HEK293 (cell line): ENCODE measurements at regions not wholly inside any gene's neighbourhood (a gene's known extent, or its start where the extent isn't known, plus 50 kb on each side); places are given as distances from the start of the nearest gene placed in this dataset.

ENCODE experiments used
- CTCF ChIA-PET: fragments of 350-600 bp; formaldehyde crosslinking; extraction: SDS; loops from one replicate; lab custom pipeline; 2021; ENCODE audit warnings: antibody characterized with exemption; lab: Yijun Ruan, JAX
- POLR2A ChIA-PET: fragments of 300-600 bp; formaldehyde crosslinking; extraction: SDS; loops from one replicate; lab custom pipeline; 2020; ENCODE audit warnings: antibody characterized with exemption, inconsistent platforms; lab: Yijun Ruan, JAX
- H3K27ac ChIP-seq: fragments of 200-500 bp; sonication (Bioruptor generic); 2 replicates; pipeline ENCODE4 v1.5.1; 2014; ENCODE audit warnings: low read depth, low read length, control low read depth, inconsistent platforms; ENCODE audit errors: extremely low read depth
- H3K36me3 ChIP-seq, 2 experiments: fragments of 200-500 bp in 1 of 2; sonication (Bioruptor generic) in 1 of 2; 1 replicate in 1 of 2; 2 replicates in 1 of 2; pipeline ENCODE4 v1.5.1; 2014 to 2017; ENCODE audit warnings: inconsistent platforms in 2 of 2, low read length in 2 of 2; ENCODE audit not compliant: control insufficient read depth in 2 of 2, insufficient read depth in 1 of 2
- H3K4me1 ChIP-seq: fragments of 200-500 bp; sonication (Bioruptor generic); 2 replicates; pipeline ENCODE4 v1.5.1; 2014; ENCODE audit warnings: mild to moderate bottlenecking, low read length, inconsistent platforms; ENCODE audit not compliant: control insufficient read depth, insufficient read depth
- H3K4me3 ChIP-seq: 2 replicates; pipeline ENCODE4 v1.5.1; 2011; ENCODE audit warnings: low read depth, mild to moderate bottlenecking, control low read depth, low read length, moderate library complexity
- H3K9me3 ChIP-seq: fragments of 200-500 bp; sonication (Bioruptor generic); 2 replicates; pipeline ENCODE4 v1.5.1; 2014; ENCODE audit warnings: low read depth, low read length, inconsistent platforms; ENCODE audit not compliant: control insufficient read depth, insufficient read depth
- GLIS2 ChIP-seq: fragments of 450-650 bp; formaldehyde crosslinking; IDR thresholded peaks from 2 replicates; pipeline ENCODE4 v1.5.1; 2016; ENCODE audit warnings: missing biosample characterization, missing genetic modification characterization
- IKZF3 ChIP-seq: fragments of 450-650 bp; IDR thresholded peaks from 2 replicates; pipeline ENCODE4 v1.5.0; 2018; ENCODE audit warnings: missing biosample characterization, mild to moderate bottlenecking, missing genetic modification characterization, moderate library complexity
- KLF1 ChIP-seq: fragments of 450-650 bp; formaldehyde crosslinking; IDR thresholded peaks from 2 replicates; pipeline ENCODE4 v1.5.1; 2016; ENCODE audit warnings: missing biosample characterization, missing genetic modification characterization
- KLF10 ChIP-seq: fragments of 450-650 bp; IDR thresholded peaks from 2 replicates; pipeline ENCODE4 v1.5.1; 2018; ENCODE audit warnings: missing biosample characterization, mild to moderate bottlenecking, missing genetic modification characterization
- KLF16 ChIP-seq: fragments of 450-650 bp; formaldehyde crosslinking; IDR thresholded peaks from 2 replicates; pipeline ENCODE4 v1.5.1; 2017; ENCODE audit warnings: missing biosample characterization, missing genetic modification characterization
- KLF9 ChIP-seq: fragments of 450-650 bp; formaldehyde crosslinking; IDR thresholded peaks from 2 replicates; pipeline ENCODE4 v1.5.1; 2016; ENCODE audit warnings: missing biosample characterization, missing genetic modification characterization, low read depth
- PRDM1 ChIP-seq: fragments of 450-650 bp; formaldehyde crosslinking; IDR thresholded peaks from 2 replicates; pipeline ENCODE4; 2016; ENCODE audit warnings: missing biosample characterization, missing genetic modification characterization
- SALL2 ChIP-seq: fragments of 450-650 bp; formaldehyde crosslinking; IDR thresholded peaks from 2 replicates; pipeline ENCODE4 v1.5.0; 2017; ENCODE audit warnings: missing biosample characterization, mild to moderate bottlenecking, missing genetic modification characterization, borderline replicate concordance
- SETDB1 ChIP-seq: IDR thresholded peaks from one replicate; pipeline ENCODE4 v1.6.1; 2017; ENCODE audit warnings: mild to moderate bottlenecking, low read length, moderate library complexity, mixed read lengths; ENCODE audit not compliant: insufficient read length
- SP7 ChIP-seq: fragments of 450-650 bp; formaldehyde crosslinking; IDR thresholded peaks from 2 replicates; pipeline ENCODE4 v1.5.1; 2016; ENCODE audit warnings: missing biosample characterization, missing genetic modification characterization
- TCF7L2 ChIP-seq: IDR thresholded peaks from 2 replicates; pipeline ENCODE4 v1.6.1; 2011; ENCODE audit warnings: low read depth, mild to moderate bottlenecking, inconsistent platforms, low read length, moderate library complexity, borderline replicate concordance
- ZBTB21 ChIP-seq: fragments of 450-650 bp; formaldehyde crosslinking; IDR thresholded peaks from 2 replicates; pipeline ENCODE4 v1.5.1; 2017; ENCODE audit warnings: missing biosample characterization, missing genetic modification characterization
- ZBTB8A ChIP-seq: fragments of 450-650 bp; formaldehyde crosslinking; IDR thresholded peaks from 2 replicates; pipeline ENCODE4 v1.5.1; 2016; ENCODE audit warnings: missing biosample characterization, missing genetic modification characterization
- ZNF121 ChIP-seq: fragments of 450-650 bp; formaldehyde crosslinking; IDR thresholded peaks from 2 replicates; pipeline ENCODE4 v1.5.1; 2016; ENCODE audit warnings: missing biosample characterization, missing genetic modification characterization
- ZNF16 ChIP-seq: fragments of 450-650 bp; formaldehyde crosslinking; IDR thresholded peaks from 2 replicates; pipeline ENCODE4 v1.5.1; 2016; ENCODE audit warnings: low read depth, missing biosample characterization, missing genetic modification characterization
- ZNF169 ChIP-seq: fragments of 450-650 bp; formaldehyde crosslinking; IDR thresholded peaks from 2 replicates; pipeline ENCODE4 v1.5.1; 2016; ENCODE audit warnings: missing biosample characterization, missing genetic modification characterization
- ZNF274 ChIP-seq, 2 experiments: fragments of 200-500 bp in 1 of 2; fragments of 450-650 bp in 1 of 2; sonication (Bioruptor generic) in 1 of 2; formaldehyde crosslinking in 1 of 2; IDR thresholded peaks; 2 replicates each; pipeline versions ENCODE4 v1.5.1 to v1.6.1; 2014 to 2016; ENCODE audit warnings: borderline replicate concordance in 1 of 2, inconsistent platforms in 1 of 2, low read length in 1 of 2, missing biosample characterization in 1 of 2, missing genetic modification characterization in 1 of 2
- ZNF560 ChIP-seq: fragments of 450-650 bp; formaldehyde crosslinking; IDR thresholded peaks from 2 replicates; pipeline ENCODE4 v1.5.1; 2017; ENCODE audit warnings: missing biosample characterization, missing genetic modification characterization, borderline replicate concordance
- ZNF585B ChIP-seq: fragments of 450-650 bp; formaldehyde crosslinking; IDR thresholded peaks from 2 replicates; pipeline ENCODE4 v1.5.1; 2016; ENCODE audit warnings: missing biosample characterization, missing genetic modification characterization
- ZNF596 ChIP-seq: fragments of 450-650 bp; IDR thresholded peaks from 2 replicates; pipeline ENCODE4 v1.5.0; 2018; ENCODE audit warnings: missing biosample characterization, mild to moderate bottlenecking, missing genetic modification characterization, moderate library complexity
- ZNF654 ChIP-seq: fragments of 450-650 bp; formaldehyde crosslinking; IDR thresholded peaks from 2 replicates; pipeline ENCODE4 v1.5.1; 2016; ENCODE audit warnings: low read depth, missing biosample characterization, missing genetic modification characterization
- ZNF664 ChIP-seq: fragments of 450-650 bp; formaldehyde crosslinking; IDR thresholded peaks from 2 replicates; pipeline ENCODE4 v1.5.1; 2016; ENCODE audit warnings: missing biosample characterization, missing genetic modification characterization
- ZNF707 ChIP-seq: fragments of 450-650 bp; formaldehyde crosslinking; IDR thresholded peaks from 2 replicates; pipeline ENCODE4 v1.5.1; 2016; ENCODE audit warnings: missing biosample characterization, missing genetic modification characterization
- ZSCAN23 ChIP-seq: fragments of 450-650 bp; formaldehyde crosslinking; IDR thresholded peaks from 2 replicates; pipeline ENCODE4 v1.5.1; 2016; ENCODE audit warnings: missing biosample characterization, missing genetic modification characterization
- TF ChIP-seq, protein P1 (sequence below): fragments of 450-650 bp; formaldehyde crosslinking; IDR thresholded peaks from 2 replicates; pipeline ENCODE4 v1.5.1; 2016; ENCODE audit warnings: missing biosample characterization, missing genetic modification characterization
- TF ChIP-seq, protein P2 (sequence below): fragments of 450-650 bp; formaldehyde crosslinking; IDR thresholded peaks from 2 replicates; pipeline ENCODE4 v1.5.1; 2017; ENCODE audit warnings: missing biosample characterization, missing genetic modification characterization
- TF ChIP-seq, protein P3 (sequence below): fragments of 450-650 bp; formaldehyde crosslinking; IDR thresholded peaks from 2 replicates; pipeline ENCODE4 v1.5.1; 2016; ENCODE audit warnings: missing biosample characterization, missing genetic modification characterization
- TF ChIP-seq, protein P4 (sequence below): fragments of 450-650 bp; formaldehyde crosslinking; IDR thresholded peaks from 2 replicates; pipeline ENCODE4 v1.5.1; 2016; ENCODE audit warnings: missing biosample characterization, missing genetic modification characterization
- TF ChIP-seq, protein P5 (sequence below): fragments of 450-650 bp; formaldehyde crosslinking; IDR thresholded peaks from 2 replicates; pipeline ENCODE4 v1.5.1; 2016; ENCODE audit warnings: missing biosample characterization, missing genetic modification characterization, borderline replicate concordance

DNA sequence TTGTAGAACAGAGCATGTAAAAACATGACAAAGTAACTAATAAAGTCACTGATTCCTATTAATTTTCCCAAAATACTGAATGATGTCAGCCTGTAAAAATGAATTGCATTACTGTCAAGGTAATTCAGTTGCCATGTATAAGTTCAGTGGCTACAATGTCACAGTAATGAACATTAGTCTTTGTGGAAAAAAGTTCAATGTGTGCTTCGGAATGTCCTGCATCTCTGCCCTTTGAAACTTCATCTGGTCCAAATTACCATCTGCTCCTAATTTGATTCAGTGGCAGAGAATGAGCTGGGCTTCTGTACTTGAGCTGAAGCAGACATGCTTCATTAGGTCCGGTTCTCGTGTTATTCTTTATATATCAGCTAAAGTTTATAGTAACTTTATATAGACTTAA lies 567.4 kb downstream of the COL12A1 start:
- no peaks in the 10 kb centered on the region for H3K36me3 ChIP-seq
- no peak overlapping the region for H3K27ac ChIP-seq
- TF ChIP-seq KLF16 (no peak), ZNF596 (tag by site-specific recombination) (no peak), ZNF169 (tag by site-specific recombination) (no peak), ZSCAN23 (tag by site-specific recombination) (no peak), ZBTB21 (tag by site-specific recombination) (no peak), KLF10 (tag by site-specific recombination) (no peak), PRDM1 (no peak), IKZF3 (tag by site-specific recombination) (no peak), ZNF16 (tag by site-specific recombination) (no peak), ZBTB8A (tag by site-specific recombination) (no peak), GLIS2 (tag by site-specific recombination) (no peak), KLF1 (tag by site-specific recombination) (no peak), ZNF585B (tag by site-specific recombination) (no peak), ZNF707 (tag by site-specific recombination) (no peak)
- TF ChIP-seq, protein P1, sequence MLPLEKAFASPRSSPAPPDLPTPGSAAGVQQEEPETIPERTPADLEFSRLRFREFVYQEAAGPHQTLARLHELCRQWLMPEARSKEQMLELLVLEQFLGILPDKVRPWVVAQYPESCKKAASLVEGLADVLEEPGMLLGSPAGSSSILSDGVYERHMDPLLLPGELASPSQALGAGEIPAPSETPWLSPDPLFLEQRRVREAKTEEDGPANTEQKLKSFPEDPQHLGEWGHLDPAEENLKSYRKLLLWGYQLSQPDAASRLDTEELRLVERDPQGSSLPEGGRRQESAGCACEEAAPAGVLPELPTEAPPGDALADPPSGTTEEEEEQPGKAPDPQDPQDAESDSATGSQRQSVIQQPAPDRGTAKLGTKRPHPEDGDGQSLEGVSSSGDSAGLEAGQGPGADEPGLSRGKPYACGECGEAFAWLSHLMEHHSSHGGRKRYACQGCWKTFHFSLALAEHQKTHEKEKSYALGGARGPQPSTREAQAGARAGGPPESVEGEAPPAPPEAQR (tag by site-specific recombination) = no peak
- TF ChIP-seq, protein P2, sequence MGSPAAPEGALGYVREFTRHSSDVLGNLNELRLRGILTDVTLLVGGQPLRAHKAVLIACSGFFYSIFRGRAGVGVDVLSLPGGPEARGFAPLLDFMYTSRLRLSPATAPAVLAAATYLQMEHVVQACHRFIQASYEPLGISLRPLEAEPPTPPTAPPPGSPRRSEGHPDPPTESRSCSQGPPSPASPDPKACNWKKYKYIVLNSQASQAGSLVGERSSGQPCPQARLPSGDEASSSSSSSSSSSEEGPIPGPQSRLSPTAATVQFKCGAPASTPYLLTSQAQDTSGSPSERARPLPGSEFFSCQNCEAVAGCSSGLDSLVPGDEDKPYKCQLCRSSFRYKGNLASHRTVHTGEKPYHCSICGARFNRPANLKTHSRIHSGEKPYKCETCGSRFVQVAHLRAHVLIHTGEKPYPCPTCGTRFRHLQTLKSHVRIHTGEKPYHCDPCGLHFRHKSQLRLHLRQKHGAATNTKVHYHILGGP (tag by site-specific recombination) = no peak
- TF ChIP-seq, protein P3, sequence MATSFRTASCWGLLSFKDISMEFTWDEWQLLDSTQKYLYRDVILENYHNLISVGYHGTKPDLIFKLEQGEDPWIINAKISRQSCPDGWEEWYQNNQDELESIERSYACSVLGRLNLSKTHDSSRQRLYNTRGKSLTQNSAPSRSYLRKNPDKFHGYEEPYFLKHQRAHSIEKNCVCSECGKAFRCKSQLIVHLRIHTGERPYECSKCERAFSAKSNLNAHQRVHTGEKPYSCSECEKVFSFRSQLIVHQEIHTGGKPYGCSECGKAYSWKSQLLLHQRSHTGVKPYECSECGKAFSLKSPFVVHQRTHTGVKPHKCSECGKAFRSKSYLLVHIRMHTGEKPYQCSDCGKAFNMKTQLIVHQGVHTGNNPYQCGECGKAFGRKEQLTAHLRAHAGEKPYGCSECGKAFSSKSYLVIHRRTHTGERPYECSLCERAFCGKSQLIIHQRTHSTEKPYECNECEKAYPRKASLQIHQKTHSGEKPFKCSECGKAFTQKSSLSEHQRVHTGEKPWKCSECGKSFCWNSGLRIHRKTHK (tag by site-specific recombination) = no peak
- TF ChIP-seq, all 188 proteins: peak for 0
- POLR2A ChIA-PET = no interaction called here
- no peaks in the 10 kb centered on the region for H3K4me1 ChIP-seq
- CTCF ChIA-PET = no interaction called here
- H3K4me3 ChIP-seq = no peak overlapping the region
- no peaks in the 10 kb centered on the region for H3K9me3 ChIP-seq

DNA sequence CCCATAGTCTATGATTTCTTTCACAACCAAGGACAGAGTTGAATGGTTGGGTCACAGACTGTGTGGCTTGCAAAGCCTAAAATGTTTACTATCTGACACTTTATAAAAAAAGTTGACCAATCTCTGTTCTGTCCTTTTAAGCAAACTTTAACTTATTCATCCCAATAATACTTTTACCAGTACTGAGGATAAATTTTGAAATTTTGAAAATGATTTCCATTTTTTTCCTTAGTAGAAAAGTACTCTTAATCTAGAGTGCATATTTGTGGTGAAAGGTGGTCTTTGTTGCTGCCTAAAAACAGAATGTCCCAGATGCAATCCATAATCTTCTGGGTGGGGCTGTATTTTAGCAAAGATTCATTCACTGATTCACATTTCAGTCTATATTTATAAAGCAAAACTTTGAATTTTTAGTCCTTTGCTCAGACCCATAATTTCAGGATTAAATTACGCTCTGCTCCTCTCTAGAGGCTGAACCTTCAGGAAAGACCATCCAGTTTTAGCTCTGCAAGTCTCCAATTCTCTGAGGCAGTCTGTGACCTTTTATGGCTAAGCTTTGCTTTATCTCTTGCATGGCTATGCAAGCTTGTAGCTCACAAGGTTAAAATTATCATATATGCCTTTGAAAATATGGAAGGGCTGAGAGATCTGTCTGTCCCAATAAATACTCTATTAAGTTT lies 573.5 kb downstream of the COL12A1 start:
- no peaks in the 10 kb centered on the region for H3K36me3 ChIP-seq
- ChIA-PET CTCF (no interaction called here), POLR2A (no interaction called here)
- no peaks in the 10 kb centered on the region for H3K4me1 ChIP-seq
- no peaks in the 10 kb centered on the region for H3K9me3 ChIP-seq
- TF ChIP-seq ZNF664 (no peak), KLF9 (tag by site-specific recombination) (no peak), ZNF274 (IDR thresholded peaks at IDR 0.05; ENCODE audit: low read length) (no peak), ZNF274 (tag by site-specific recombination; IDR thresholded peaks at IDR 0.05; ENCODE audit: borderline replicate concordance) (no peak), SETDB1 (no peak), SALL2 (tag by site-specific recombination) (no peak), ZNF121 (tag by site-specific recombination) (no peak), SP7 (no peak), ZNF560 (tag by site-specific recombination) (no peak), TCF7L2 (no peak), ZNF654 (tag by site-specific recombination) (no peak), ZNF596 (tag by site-specific recombination) (no peak)
- TF ChIP-seq, protein P4, sequence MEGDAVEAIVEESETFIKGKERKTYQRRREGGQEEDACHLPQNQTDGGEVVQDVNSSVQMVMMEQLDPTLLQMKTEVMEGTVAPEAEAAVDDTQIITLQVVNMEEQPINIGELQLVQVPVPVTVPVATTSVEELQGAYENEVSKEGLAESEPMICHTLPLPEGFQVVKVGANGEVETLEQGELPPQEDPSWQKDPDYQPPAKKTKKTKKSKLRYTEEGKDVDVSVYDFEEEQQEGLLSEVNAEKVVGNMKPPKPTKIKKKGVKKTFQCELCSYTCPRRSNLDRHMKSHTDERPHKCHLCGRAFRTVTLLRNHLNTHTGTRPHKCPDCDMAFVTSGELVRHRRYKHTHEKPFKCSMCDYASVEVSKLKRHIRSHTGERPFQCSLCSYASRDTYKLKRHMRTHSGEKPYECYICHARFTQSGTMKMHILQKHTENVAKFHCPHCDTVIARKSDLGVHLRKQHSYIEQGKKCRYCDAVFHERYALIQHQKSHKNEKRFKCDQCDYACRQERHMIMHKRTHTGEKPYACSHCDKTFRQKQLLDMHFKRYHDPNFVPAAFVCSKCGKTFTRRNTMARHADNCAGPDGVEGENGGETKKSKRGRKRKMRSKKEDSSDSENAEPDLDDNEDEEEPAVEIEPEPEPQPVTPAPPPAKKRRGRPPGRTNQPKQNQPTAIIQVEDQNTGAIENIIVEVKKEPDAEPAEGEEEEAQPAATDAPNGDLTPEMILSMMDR (tag by site-specific recombination) = no peak
- TF ChIP-seq, protein P5, sequence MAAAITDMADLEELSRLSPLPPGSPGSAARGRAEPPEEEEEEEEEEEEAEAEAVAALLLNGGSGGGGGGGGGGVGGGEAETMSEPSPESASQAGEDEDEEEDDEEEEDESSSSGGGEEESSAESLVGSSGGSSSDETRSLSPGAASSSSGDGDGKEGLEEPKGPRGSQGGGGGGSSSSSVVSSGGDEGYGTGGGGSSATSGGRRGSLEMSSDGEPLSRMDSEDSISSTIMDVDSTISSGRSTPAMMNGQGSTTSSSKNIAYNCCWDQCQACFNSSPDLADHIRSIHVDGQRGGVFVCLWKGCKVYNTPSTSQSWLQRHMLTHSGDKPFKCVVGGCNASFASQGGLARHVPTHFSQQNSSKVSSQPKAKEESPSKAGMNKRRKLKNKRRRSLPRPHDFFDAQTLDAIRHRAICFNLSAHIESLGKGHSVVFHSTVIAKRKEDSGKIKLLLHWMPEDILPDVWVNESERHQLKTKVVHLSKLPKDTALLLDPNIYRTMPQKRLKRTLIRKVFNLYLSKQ (tag by site-specific recombination) = no peak
- TF ChIP-seq, all 188 proteins: peak for 0
- Histone ChIP-seq H3K4me3 (no peak overlapping the region), H3K27ac (no peak overlapping the region)
